ENCODE measurements at regions not wholly inside any gene's neighbourhood (a gene's known extent, or its start where the extent isn't known, plus 50 kb on each side); places are given as distances from the start of the nearest gene placed in this dataset.

GRCh38 chr14:87325741-87326140 lies 667.2 kb downstream of the GALC start:
- Histone ChIP-seq H3K9ac (ENCODE audit: low read depth, low read length) (no peak overlapping the region), H2AFZ (ENCODE audit: low read depth, low read length) (no peak overlapping the region), H3K4me3 (ENCODE audit: low read depth in 1 of 2, low read length in 2 of 2) (no peak overlapping the region), H3K9me3 (ENCODE audit: insufficient read depth, low read length, severe bottlenecking) (no peaks in the 10 kb centered on the region), H3K27ac (ENCODE audit: low read length) (no peak overlapping the region), H3K4me1 (ENCODE audit: insufficient read depth, low read length) (no peaks in the 10 kb centered on the region), H3K36me3 (ENCODE audit: insufficient read depth, low read length) (no peaks in the 10 kb centered on the region), H4K20me1 (ENCODE audit: insufficient read depth, low read length) (no peaks in the 10 kb centered on the region), H3K27me3 (ENCODE audit: insufficient read depth, low read length, poor library complexity) (no peaks in the 10 kb centered on the region), H3K79me2 (ENCODE audit: insufficient read depth, low read length) (no peaks in the 10 kb centered on the region), H3K4me2 (ENCODE audit: insufficient read depth, low read length) (no peak overlapping the region)
- no peak for ATAC-seq (ENCODE audit: insufficient read depth, low read depth)
- DNase-seq, result no peak
- TF ChIP-seq EZH2 (IDR thresholded peaks at IDR 0.05; ENCODE audit: borderline replicate concordance, low read depth, low read length, severe bottlenecking), result no peak

GRCh38 chr14:87323191-87323590 lies 669.8 kb downstream of the GALC start:
- no peaks in the 10 kb centered on the region for H3K36me3 ChIP-seq (ENCODE audit: insufficient read depth, low read length)
- no peak for TF ChIP-seq EZH2 (IDR thresholded peaks at IDR 0.05; ENCODE audit: borderline replicate concordance, low read depth, low read length, severe bottlenecking)
- TF ChIP-seq CTCF (IDR thresholded peaks at IDR 0.05; ENCODE audit: borderline replicate concordance, extremely low read depth, low read length, poor library complexity, severe bottlenecking), result no peak
- ATAC-seq (ENCODE audit: insufficient read depth, low read depth), result no peak
- H4K20me1 ChIP-seq (ENCODE audit: insufficient read depth, low read length), result no peaks in the 10 kb centered on the region
- no peak overlapping the region for H3K27ac ChIP-seq (ENCODE audit: low read length)
- H3K4me2 ChIP-seq (ENCODE audit: insufficient read depth, low read length), result no peak overlapping the region
- DNase-seq, result no peak
- H3K4me3 ChIP-seq (ENCODE audit: low read depth in 1 of 2, low read length in 2 of 2), result no peak overlapping the region
- H3K9me3 ChIP-seq (ENCODE audit: insufficient read depth, low read length, severe bottlenecking), result no peaks in the 10 kb centered on the region
- H2AFZ ChIP-seq (ENCODE audit: low read depth, low read length), result no peak overlapping the region
- no peaks in the 10 kb centered on the region for H3K4me1 ChIP-seq (ENCODE audit: insufficient read depth, low read length)
- no peaks in the 10 kb centered on the region for H3K27me3 ChIP-seq (ENCODE audit: insufficient read depth, low read length, poor library complexity)
- no peak overlapping the region for H3K9ac ChIP-seq (ENCODE audit: low read depth, low read length)
- H3K79me2 ChIP-seq (ENCODE audit: insufficient read depth, low read length), result no peaks in the 10 kb centered on the region

- ATAC-seq (ENCODE audit: insufficient read depth, low read depth), result no peak
- no peaks in the 10 kb centered on the region for H3K4me1 ChIP-seq (ENCODE audit: insufficient read depth, low read length)
Observed at GRCh38 chr14:87321548-87321947, 671.4 kb downstream of the GALC start.

GRCh38 chr14:87312894-87313205 lies 680.1 kb downstream of the GALC start:
- ATAC-seq (ENCODE audit: insufficient read depth, low read depth) (no peak), DNase-seq (no peak)
- H3K4me2 ChIP-seq (ENCODE audit: insufficient read depth, low read length), result no peak overlapping the region
- H3K9me3 ChIP-seq (ENCODE audit: insufficient read depth, low read length, severe bottlenecking), result no peaks in the 10 kb centered on the region
- no peak overlapping the region for H3K9ac ChIP-seq (ENCODE audit: low read depth, low read length)
- no peak overlapping the region for H3K4me3 ChIP-seq (ENCODE audit: low read depth in 1 of 2, low read length in 2 of 2)
- H3K36me3 ChIP-seq (ENCODE audit: insufficient read depth, low read length), result no peaks in the 10 kb centered on the region
- no peaks in the 10 kb centered on the region for H3K4me1 ChIP-seq (ENCODE audit: insufficient read depth, low read length)
- H3K27me3 ChIP-seq (ENCODE audit: insufficient read depth, low read length, poor library complexity), result no peaks in the 10 kb centered on the region
- TF ChIP-seq CTCF (IDR thresholded peaks at IDR 0.05; ENCODE audit: borderline replicate concordance, extremely low read depth, low read length, poor library complexity, severe bottlenecking) (no peak), EZH2 (IDR thresholded peaks at IDR 0.05; ENCODE audit: borderline replicate concordance, low read depth, low read length, severe bottlenecking) (no peak)
- H3K79me2 ChIP-seq (ENCODE audit: insufficient read depth, low read length), result no peaks in the 10 kb centered on the region
- H3K27ac ChIP-seq (ENCODE audit: low read length), result no peak overlapping the region
- H4K20me1 ChIP-seq (ENCODE audit: insufficient read depth, low read length), result no peaks in the 10 kb centered on the region
- no peak overlapping the region for H2AFZ ChIP-seq (ENCODE audit: low read depth, low read length)

More at GRCh38 chr14:87321548-87321947, 671.4 kb downstream of the GALC start:
- H3K4me3 ChIP-seq (ENCODE audit: low read depth in 1 of 2, low read length in 2 of 2), result no peak overlapping the region
- H3K27me3 ChIP-seq (ENCODE audit: insufficient read depth, low read length, poor library complexity), result no peaks in the 10 kb centered on the region
- no peaks in the 10 kb centered on the region for H3K79me2 ChIP-seq (ENCODE audit: insufficient read depth, low read length)
- H3K9me3 ChIP-seq (ENCODE audit: insufficient read depth, low read length, severe bottlenecking), result no peaks in the 10 kb centered on the region
- H3K9ac ChIP-seq (ENCODE audit: low read depth, low read length), result no peak overlapping the region
- no peak for DNase-seq
- no peaks in the 10 kb centered on the region for H3K36me3 ChIP-seq (ENCODE audit: insufficient read depth, low read length)
- TF ChIP-seq EZH2 (IDR thresholded peaks at IDR 0.05; ENCODE audit: borderline replicate concordance, low read depth, low read length, severe bottlenecking) (no peak), CTCF (IDR thresholded peaks at IDR 0.05; ENCODE audit: borderline replicate concordance, extremely low read depth, low read length, poor library complexity, severe bottlenecking) (no peak)
- no peaks in the 10 kb centered on the region for H4K20me1 ChIP-seq (ENCODE audit: insufficient read depth, low read length)
- no peak overlapping the region for H3K27ac ChIP-seq (ENCODE audit: low read length)
- no peak overlapping the region for H3K4me2 ChIP-seq (ENCODE audit: insufficient read depth, low read length)
- H2AFZ ChIP-seq (ENCODE audit: low read depth, low read length), result no peak overlapping the region
